ENCODE measurements at regions not wholly inside any gene's neighbourhood (a gene's known extent, or its start where the extent isn't known, plus 50 kb on each side); places are given as distances from the start of the nearest gene placed in this dataset.

- no peaks in the 10 kb centered on the region for H3K36me3 ChIP-seq
- no peaks in the 10 kb centered on the region for H3K4me1 ChIP-seq
- no peak for DNase-seq
- no peaks in the 10 kb centered on the region for H3K27me3 ChIP-seq
- intact Hi-C loops (cut with DNase I; ENCODE audit: low total_unique reads) = no loop called here
- H3K27ac ChIP-seq = no peak overlapping the region
- TF ChIP-seq POLR2AphosphoS5 (IDR thresholded peaks at IDR 0.05) = no peak
- no peak for TF ChIP-seq CTCF (IDR thresholded peaks at IDR 0.05)
- TF ChIP-seq EP300 (IDR thresholded peaks at IDR 0.05) = no peak
- TF ChIP-seq POLR2A (IDR thresholded peaks at IDR 0.05) = no peak
- WGBS, 5 donors = 71 to 94% (median 83%) methylated on average over 1 of the region's 1 CpG
- no peak overlapping the region for H3K4me3 ChIP-seq
- H3K9me3 ChIP-seq = no peaks in the 10 kb centered on the region
These were observed 56.4 kb upstream of the PZP start for GRCh38 chr12:9264546-9264945.

- Histone ChIP-seq H3K9me3 (no peaks in the 10 kb centered on the region), H3K4me1 (no peaks in the 10 kb centered on the region), H3K27me3 (no peaks in the 10 kb centered on the region), H3K4me3 (no peak overlapping the region), H3K36me3 (no peaks in the 10 kb centered on the region), H3K27ac (no peak overlapping the region)
- TF ChIP-seq POLR2AphosphoS5 (IDR thresholded peaks at IDR 0.05) (no peak), EP300 (IDR thresholded peaks at IDR 0.05) (no peak), CTCF (IDR thresholded peaks at IDR 0.05) (no peak), POLR2A (IDR thresholded peaks at IDR 0.05) (no peak)
- intact Hi-C loops (cut with DNase I; ENCODE audit: low total_unique reads) = no loop called here
- no peak for DNase-seq
These were observed 52.7 kb upstream of the PZP start for GRCh38 chr12:9260931-9261330.

- Histone ChIP-seq H3K27me3 (no peaks in the 10 kb centered on the region), H3K27ac (no peak overlapping the region), H3K9me3 (no peaks in the 10 kb centered on the region), H3K36me3 (no peaks in the 10 kb centered on the region), H3K4me3 (no peak overlapping the region), H3K4me1 (no peaks in the 10 kb centered on the region)
- TF ChIP-seq EP300 (IDR thresholded peaks at IDR 0.05) (no peak), CTCF (IDR thresholded peaks at IDR 0.05) (no peak), POLR2A (IDR thresholded peaks at IDR 0.05) (no peak), POLR2AphosphoS5 (IDR thresholded peaks at IDR 0.05) (no peak)
- WGBS, 5 donors = 72 to 87% (median 76%) methylated on average over 1 of the region's 1 CpG
- no peak for DNase-seq
- intact Hi-C loops (cut with DNase I; ENCODE audit: low total_unique reads) = no loop called here
These were observed 50.5 kb upstream of the PZP start for GRCh38 chr12:9258676-9259075.

Small RNAs in the stretch of these regions (small RNA-seq; reads per million reads assigned to genes)
- 0 reads per million in 4 donors for gene RF00072
